MM.1S (cell line): ENCODE measurements at regions not wholly inside any gene's neighbourhood (a gene's known extent, or its start where the extent isn't known, plus 50 kb on each side); places are given as distances from the start of the nearest gene placed in this dataset.

Experiments
- DNase-seq: peaks from one replicate; pipeline ENCODE4 v3.0.0-alpha.2; 2015
- H2AFZ ChIP-seq: fragments of 300-600 bp; sonication (generic); 2 replicates; pipeline ENCODE4 v1.6.0; 2016; ENCODE audit warnings: antibody characterized with exemption, low read length
- H3F3A ChIP-seq: fragments of 300-600 bp; sonication (generic); 2 replicates; pipeline ENCODE4 v1.6.1; 2016; ENCODE audit warnings: mild to moderate bottlenecking, antibody characterized with exemption, low read length, moderate library complexity, mixed read lengths; ENCODE audit not compliant: insufficient read depth
- H3K27ac ChIP-seq: fragments of 300-600 bp; sonication (generic); 2 replicates; pipeline ENCODE4 v1.5.1; 2016; ENCODE audit warnings: mild to moderate bottlenecking, low read length
- H3K27me3 ChIP-seq: fragments of 300-600 bp; sonication (generic); replicated peaks from 2 replicates; pipeline ENCODE4 v1.6.0; 2016; ENCODE audit warnings: low read length; ENCODE audit not compliant: insufficient read depth
- H3K36me3 ChIP-seq: fragments of 300-600 bp; sonication (generic); replicated peaks from 2 replicates; pipeline ENCODE4 v1.6.1; 2016; ENCODE audit warnings: mild to moderate bottlenecking, low read length, mixed read lengths; ENCODE audit not compliant: insufficient read depth
- H3K4me1 ChIP-seq: fragments of 300-600 bp; sonication (generic); 2 replicates; pipeline ENCODE4 v1.6.1; 2016; ENCODE audit warnings: low read length, mixed read lengths
- H3K4me2 ChIP-seq: fragments of 300-600 bp; sonication (generic); 2 replicates; pipeline ENCODE4 v1.6.0; 2016; ENCODE audit warnings: low read depth, low read length
- H3K4me3 ChIP-seq: fragments of 300-600 bp; sonication (generic); 2 replicates; pipeline ENCODE4 v1.5.1; 2016; ENCODE audit warnings: low read length, mixed read lengths
- H3K79me2 ChIP-seq: fragments of 300-600 bp; sonication (generic); 2 replicates; pipeline ENCODE4 v1.6.1; 2016; ENCODE audit warnings: mixed run types, low read length, mixed read lengths
- H3K9ac ChIP-seq: fragments of 300-600 bp; sonication (generic); 2 replicates; pipeline ENCODE4 v1.6.1; 2016; ENCODE audit warnings: low read length, mixed read lengths
- H3K9me2 ChIP-seq: fragments of 300-600 bp; sonication (generic); replicated peaks from 2 replicates; pipeline ENCODE4 v1.6.1; 2016; ENCODE audit warnings: mild to moderate bottlenecking, low read length, mixed read lengths; ENCODE audit not compliant: insufficient read depth
- H3K9me3 ChIP-seq: fragments of 300-600 bp; sonication (generic); replicated peaks from 2 replicates; pipeline ENCODE4 v1.6.1; 2016; ENCODE audit warnings: mild to moderate bottlenecking, low read length, mixed read lengths; ENCODE audit not compliant: insufficient read depth
- H4K20me1 ChIP-seq: fragments of 300-600 bp; sonication (generic); 2 replicates; pipeline ENCODE4 v1.6.1; 2016; ENCODE audit warnings: mild to moderate bottlenecking, low read length, moderate library complexity, mixed read lengths; ENCODE audit not compliant: insufficient read depth
- CTCF ChIP-seq: fragments of 300-600 bp; sonication (generic); IDR thresholded peaks from 2 replicates; pipeline ENCODE4 v1.5.1; 2016; ENCODE audit warnings: antibody characterized with exemption, low read length, mixed read lengths
- EZH2 ChIP-seq: fragments of 300-600 bp; sonication (generic); optimal IDR thresholded peaks from 2 replicates; pipeline ENCODE3; 2017; ENCODE audit warnings: low read depth, mild to moderate bottlenecking, antibody characterized with exemption, low read length, mixed read lengths
- EZH2phosphoT487 ChIP-seq: fragments of 300-600 bp; sonication (generic); IDR thresholded peaks from 2 replicates; pipeline ENCODE4 v1.6.1; 2018; ENCODE audit warnings: antibody characterized with exemption, low read length

GRCh38 chr20:63103402-63104311 is 96.9 kb upstream of the BHLHE23 start:
- TF ChIP-seq EZH2 (no peak), CTCF (no peak), EZH2phosphoT487 (no peak)
- no peaks in the 10 kb centered on the region for H3F3A ChIP-seq
- no peaks in the 10 kb centered on the region for H3K9me3 ChIP-seq
- no peaks in the 10 kb centered on the region for H3K36me3 ChIP-seq
- H3K27ac ChIP-seq, result no peak overlapping the region
- H3K27me3 ChIP-seq, result peaks cover 64% of the 10 kb centered on the region
- no peaks in the 10 kb centered on the region for H3K4me1 ChIP-seq
- no peaks in the 10 kb centered on the region for H3K79me2 ChIP-seq
- H4K20me1 ChIP-seq, result no peaks in the 10 kb centered on the region
- no peak overlapping the region for H3K4me2 ChIP-seq
- no peaks in the 10 kb centered on the region for H3K9me2 ChIP-seq
- H2AFZ ChIP-seq, result no peak overlapping the region
- DNase-seq, result no peak
- H3K4me3 ChIP-seq, result no peak overlapping the region
- H3K9ac ChIP-seq, result no peak overlapping the region

- Histone ChIP-seq H3K79me2 (no peaks in the 10 kb centered on the region), H3K4me2 (no peak overlapping the region), H3K4me1 (no peaks in the 10 kb centered on the region), H3K27ac (no peak overlapping the region), H3K9me2 (no peaks in the 10 kb centered on the region), H3K9ac (no peak overlapping the region), H3K27me3 (peaks cover 61% of the 10 kb centered on the region), H3K9me3 (no peaks in the 10 kb centered on the region), H3F3A (no peaks in the 10 kb centered on the region), H3K36me3 (no peaks in the 10 kb centered on the region), H4K20me1 (no peaks in the 10 kb centered on the region), H2AFZ (no peak overlapping the region), H3K4me3 (no peak overlapping the region)
- no peak for TF ChIP-seq EZH2
- TF ChIP-seq CTCF, result no peak
- no peak for TF ChIP-seq EZH2phosphoT487
- DNase-seq, result no peak
Measured at GRCh38 chr20:63102721-63103375, 96.1 kb upstream of the BHLHE23 start.

- no peaks in the 10 kb centered on the region for H3K79me2 ChIP-seq
- H3K9me3 ChIP-seq, result no peaks in the 10 kb centered on the region
- peaks cover 59% of the 10 kb centered on the region for H3K27me3 ChIP-seq
- peak overlapping the region; percentile 36; the same call in 1 of the 2 replicates for H2AFZ ChIP-seq
- peak overlapping the region; percentile 61 for H3K4me3 ChIP-seq
- no peaks in the 10 kb centered on the region for H3K36me3 ChIP-seq
- H3K9me2 ChIP-seq, result no peaks in the 10 kb centered on the region
- no peak for TF ChIP-seq CTCF
- H3K4me2 ChIP-seq, result peak overlapping the region; percentile 87
- no peaks in the 10 kb centered on the region for H3F3A ChIP-seq
- H3K9ac ChIP-seq, result no peak overlapping the region
- no peak overlapping the region for H3K27ac ChIP-seq
- no peaks in the 10 kb centered on the region for H4K20me1 ChIP-seq
- no peaks in the 10 kb centered on the region for H3K4me1 ChIP-seq
- DNase-seq, result peak; percentile 21
Measured at GRCh38 chr20:63101781-63102720, 95.3 kb upstream of the BHLHE23 start.
